ENCODE measurements at regions not wholly inside any gene's neighbourhood (a gene's known extent, or its start where the extent isn't known, plus 50 kb on each side); places are given as distances from the start of the nearest gene placed in this dataset.

DNA sequence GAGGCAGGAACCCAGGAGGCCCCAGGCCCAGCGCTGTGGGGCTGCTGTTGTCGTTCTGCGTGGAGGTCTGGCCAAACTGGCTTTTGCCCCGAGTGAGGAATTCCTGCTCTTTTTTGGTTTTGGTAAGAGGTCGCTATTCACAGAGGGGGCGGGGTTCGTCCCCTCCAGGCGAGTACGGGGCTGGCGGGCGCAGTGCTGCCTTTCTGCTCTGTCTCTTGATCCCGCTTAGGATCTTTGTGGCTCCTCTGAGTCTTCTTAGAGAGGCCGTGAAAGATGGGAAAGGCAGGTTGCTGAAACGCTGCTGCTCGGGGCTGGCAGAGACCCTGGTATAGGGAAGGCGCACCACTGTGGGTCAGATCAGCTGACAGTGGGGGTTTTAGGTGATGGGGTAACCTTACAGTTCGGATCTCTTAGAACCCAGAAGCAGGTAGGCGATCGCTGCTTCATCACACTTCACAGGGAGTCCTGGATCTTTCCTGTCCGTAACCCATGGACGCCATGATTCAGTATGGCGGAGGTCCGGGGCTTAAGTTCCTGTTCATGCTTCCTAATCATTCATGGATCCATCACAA, 136.7 kb downstream of the KIF20B start:
- H3K9ac ChIP-seq (ENCODE audit: low read depth in 2 of 2, low read length in 2 of 2), result peak overlapping the region; percentile 30 to 75
- no peaks in the 10 kb centered on the region for H3K4me1 ChIP-seq
- no peaks in the 10 kb centered on the region for H3K9me3 ChIP-seq
- TF ChIP-seq, protein P1, sequence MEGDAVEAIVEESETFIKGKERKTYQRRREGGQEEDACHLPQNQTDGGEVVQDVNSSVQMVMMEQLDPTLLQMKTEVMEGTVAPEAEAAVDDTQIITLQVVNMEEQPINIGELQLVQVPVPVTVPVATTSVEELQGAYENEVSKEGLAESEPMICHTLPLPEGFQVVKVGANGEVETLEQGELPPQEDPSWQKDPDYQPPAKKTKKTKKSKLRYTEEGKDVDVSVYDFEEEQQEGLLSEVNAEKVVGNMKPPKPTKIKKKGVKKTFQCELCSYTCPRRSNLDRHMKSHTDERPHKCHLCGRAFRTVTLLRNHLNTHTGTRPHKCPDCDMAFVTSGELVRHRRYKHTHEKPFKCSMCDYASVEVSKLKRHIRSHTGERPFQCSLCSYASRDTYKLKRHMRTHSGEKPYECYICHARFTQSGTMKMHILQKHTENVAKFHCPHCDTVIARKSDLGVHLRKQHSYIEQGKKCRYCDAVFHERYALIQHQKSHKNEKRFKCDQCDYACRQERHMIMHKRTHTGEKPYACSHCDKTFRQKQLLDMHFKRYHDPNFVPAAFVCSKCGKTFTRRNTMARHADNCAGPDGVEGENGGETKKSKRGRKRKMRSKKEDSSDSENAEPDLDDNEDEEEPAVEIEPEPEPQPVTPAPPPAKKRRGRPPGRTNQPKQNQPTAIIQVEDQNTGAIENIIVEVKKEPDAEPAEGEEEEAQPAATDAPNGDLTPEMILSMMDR (IDR thresholded peaks at IDR 0.05), result no peak
- H3K4me3 ChIP-seq, result peak overlapping the region; percentile 59
- no peaks in the 10 kb centered on the region for H3K36me3 ChIP-seq
- DNase-seq, result no peak
- intact Hi-C loops (cut with DNase I), result no loop called here
- no peak overlapping the region for H3K27ac ChIP-seq
- no peaks in the 10 kb centered on the region for H3K27me3 ChIP-seq

GRCh38 chr10:89845541-89846280, 144.3 kb downstream of the KIF20B start:
- no peak for DNase-seq
- no peaks in the 10 kb centered on the region for H3K36me3 ChIP-seq

DNA sequence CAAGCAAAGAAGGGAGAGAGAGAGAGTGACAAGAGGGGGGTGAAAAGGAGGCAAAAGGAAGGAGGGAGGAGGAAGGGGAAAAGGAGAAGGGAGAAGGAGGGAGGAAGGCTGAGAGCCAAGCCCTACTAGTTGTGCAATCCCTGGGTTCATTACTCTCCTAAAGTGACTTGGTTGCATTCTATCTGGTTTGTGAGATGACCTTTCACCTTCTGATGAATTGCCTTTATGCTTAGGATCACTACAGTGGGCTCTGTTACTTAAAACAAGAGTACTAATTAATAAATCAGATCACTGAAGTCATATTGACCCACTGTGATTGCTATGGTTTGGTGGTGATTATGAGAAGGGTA, 144.9 kb downstream of the KIF20B start:
- Histone ChIP-seq H3K9me3 (no peaks in the 10 kb centered on the region), H3K27me3 (no peaks in the 10 kb centered on the region), H3K4me1 (no peaks in the 10 kb centered on the region), H3K4me3 (no peak overlapping the region), H3K27ac (no peak overlapping the region), H3K36me3 (no peaks in the 10 kb centered on the region), H3K9ac (ENCODE audit: low read depth in 2 of 2, low read length in 2 of 2) (no peak overlapping the region)
- intact Hi-C loops (cut with DNase I), result no loop called here
- DNase-seq, result no peak
- TF ChIP-seq, protein P1 (IDR thresholded peaks at IDR 0.05), result no peak

More at GRCh38 chr10:89845541-89846280, 144.3 kb downstream of the KIF20B start:
- Histone ChIP-seq H3K4me3 (no peak overlapping the region), H3K9ac (ENCODE audit: low read depth in 2 of 2, low read length in 2 of 2) (no peak overlapping the region), H3K27ac (no peak overlapping the region), H3K4me1 (no peaks in the 10 kb centered on the region), H3K9me3 (no peaks in the 10 kb centered on the region), H3K27me3 (no peaks in the 10 kb centered on the region)
- TF ChIP-seq, protein P1 (IDR thresholded peaks at IDR 0.05), result no peak
- intact Hi-C loops (cut with DNase I), result no loop called here

GRCh38 chr10:89846786-89847185, 145.4 kb downstream of the KIF20B start:
- DNase-seq, result no peak
- no peak overlapping the region for H3K9ac ChIP-seq (ENCODE audit: low read depth in 2 of 2, low read length in 2 of 2)
- H3K36me3 ChIP-seq, result no peaks in the 10 kb centered on the region
- no peaks in the 10 kb centered on the region for H3K4me1 ChIP-seq
- H3K4me3 ChIP-seq, result no peak overlapping the region
- no peak overlapping the region for H3K27ac ChIP-seq
- intact Hi-C loops (cut with DNase I), result no loop called here
- H3K27me3 ChIP-seq, result no peaks in the 10 kb centered on the region
- TF ChIP-seq, protein P1 (IDR thresholded peaks at IDR 0.05), result no peak
- H3K9me3 ChIP-seq, result no peaks in the 10 kb centered on the region

- no peak for DNase-seq
- intact Hi-C loops (cut with DNase I), result no loop called here
These were observed 151.5 kb downstream of the KIF20B start for GRCh38 chr10:89852872-89853271.

More at GRCh38 chr10:89852872-89853271, 151.5 kb downstream of the KIF20B start:
- Histone ChIP-seq H3K36me3 (no peaks in the 10 kb centered on the region), H3K9ac (ENCODE audit: low read depth in 2 of 2, low read length in 2 of 2) (no peak overlapping the region), H3K27me3 (no peaks in the 10 kb centered on the region), H3K4me3 (no peak overlapping the region), H3K27ac (no peak overlapping the region), H3K4me1 (no peaks in the 10 kb centered on the region), H3K9me3 (no peaks in the 10 kb centered on the region)
- TF ChIP-seq, protein P1 (IDR thresholded peaks at IDR 0.05), result no peak
